Endodermal cell (in vitro differentiated cells): ENCODE measurements at regions not wholly inside any gene's neighbourhood (a gene's known extent, or its start where the extent isn't known, plus 50 kb on each side); places are given as distances from the start of the nearest gene placed in this dataset.
"Not testable (repeated sequence)": the region's sequence is repeated elsewhere in the genome, so short reads cannot be mapped to it uniquely, and the experiment has no call there.

ENCODE experiments used
- DNase-seq: peaks from one replicate; pipeline ENCODE4 v3.0.0-alpha.2; 2017
- H3K27ac ChIP-seq: 2 replicates; pipeline ENCODE4 v1.5.1; 2013; ENCODE audit warnings: mild to moderate bottlenecking, low read depth, low read length, moderate library complexity
- H3K27me3 ChIP-seq: 2 replicates; pipeline ENCODE4 v1.6.1; 2013; ENCODE audit warnings: mild to moderate bottlenecking, low read length, moderate library complexity; ENCODE audit not compliant: insufficient read depth, control insufficient read depth, poor library complexity, severe bottlenecking
- H3K36me3 ChIP-seq: 2 replicates; pipeline ENCODE4 v1.7.0; 2013; ENCODE audit warnings: mild to moderate bottlenecking, low read length, moderate library complexity; ENCODE audit not compliant: control insufficient read depth, insufficient read depth
- H3K4me1 ChIP-seq: one replicate; pipeline ENCODE4 v1.7.0; 2013; ENCODE audit warnings: low read length; ENCODE audit not compliant: control insufficient read depth, insufficient read depth
- H3K4me3 ChIP-seq: 2 replicates; pipeline ENCODE4 v1.5.1; 2013; ENCODE audit warnings: mild to moderate bottlenecking, low read length, moderate library complexity
- H3K9ac ChIP-seq: 2 replicates; pipeline ENCODE4 v1.6.1; 2013; ENCODE audit warnings: mild to moderate bottlenecking, low read length, moderate library complexity; ENCODE audit not compliant: poor library complexity, severe bottlenecking; ENCODE audit errors: extremely low read depth
- H3K9me3 ChIP-seq: 2 replicates; pipeline ENCODE4 v1.6.1; 2013; ENCODE audit warnings: mild to moderate bottlenecking, low read length, moderate library complexity; ENCODE audit not compliant: control insufficient read depth
- H3K27ac Mint-ChIP-seq: 2 replicates; pipeline ENCODE4 v1.8.0; 2020; ENCODE audit warnings: mixed read lengths
- H3K27me3 Mint-ChIP-seq: 2 replicates; pipeline ENCODE4 v1.8.0; 2021; ENCODE audit warnings: mild to moderate bottlenecking, mixed read lengths; ENCODE audit not compliant: insufficient read depth
- H3K36me3 Mint-ChIP-seq: 2 replicates; pipeline ENCODE4 v1.8.0; 2020; ENCODE audit warnings: low read depth, mixed read lengths
- H3K4me1 Mint-ChIP-seq: 2 replicates; pipeline ENCODE4 v1.8.0; 2020; ENCODE audit warnings: mixed read lengths
- H3K4me3 Mint-ChIP-seq: 2 replicates; pipeline ENCODE4 v1.8.0; 2020; ENCODE audit warnings: mild to moderate bottlenecking, moderate library complexity, mixed read lengths
- H3K9me3 Mint-ChIP-seq: 2 replicates; pipeline ENCODE4 v1.8.0; 2020; ENCODE audit warnings: mild to moderate bottlenecking, mixed read lengths
- CTCF ChIP-seq: fragments of 200-600 bp; sonication (generic); conservative IDR thresholded peaks from 2 replicates; pipeline ENCODE4 v1.5.0; 2021; ENCODE audit warnings: antibody characterized with exemption, mild to moderate bottlenecking
- WGBS, 2 experiments: methylation state at CpG; one replicate each; pipeline versions ENCODE4 v1.1.5 to v1.1.7; 2013; ENCODE audit warnings: missing lambda C conversion rate in 2 of 2, mixed read lengths in 1 of 2; ENCODE audit not compliant: insufficient coverage in 1 of 2, insufficient read length in 1 of 2; 5-methylcytosine and 5-hydroxymethylcytosine counted together

- not testable (repeated sequence) for H3K36me3 ChIP-seq, H3K27me3 ChIP-seq, H3K36me3 Mint-ChIP-seq, H3K27ac ChIP-seq, H3K4me3 Mint-ChIP-seq, H3K9ac ChIP-seq, H3K27me3 Mint-ChIP-seq, H3K9me3 ChIP-seq, H3K4me1 Mint-ChIP-seq, H3K4me3 ChIP-seq, H3K27ac Mint-ChIP-seq, DNase-seq, H3K9me3 Mint-ChIP-seq, H3K4me1 ChIP-seq
- WGBS, 2 experiments, result 95 to 100% methylated on average over 1 to 3 of the region's 5 CpGs
These were observed 98.8 kb downstream of the TRIM69 start for GRCh38 chr15:44835082-44835481.

GRCh38 chr15:44836094-44836493 is 99.8 kb downstream of the TRIM69 start:
- Histone ChIP-seq H3K4me3 (no peak overlapping the region), H3K27ac (no peak overlapping the region), H3K9me3 (no peaks in the 10 kb centered on the region), H3K36me3 (no peaks in the 10 kb centered on the region), H3K27me3 (no peaks in the 10 kb centered on the region), H3K4me1 (no peaks in the 10 kb centered on the region), H3K9ac (no peak overlapping the region)
- DNase-seq, result no peak
- Mint-ChIP-seq H3K9me3 (no peaks in the 10 kb centered on the region), H3K27ac (no peak overlapping the region), H3K36me3 (no peaks in the 10 kb centered on the region), H3K4me3 (no peak overlapping the region), H3K4me1 (no peaks in the 10 kb centered on the region), H3K27me3 (no peaks in the 10 kb centered on the region)
- TF ChIP-seq CTCF, result no peak
- 82 to 93% methylated on average over 2 to 4 of the region's 4 CpGs for WGBS, 2 experiments

- H3K27me3 ChIP-seq, H3K9me3 Mint-ChIP-seq, H3K9me3 ChIP-seq, H3K27ac Mint-ChIP-seq, DNase-seq, H3K36me3 Mint-ChIP-seq, H3K27me3 Mint-ChIP-seq, H3K9ac ChIP-seq, H3K4me1 ChIP-seq, H3K27ac ChIP-seq, H3K36me3 ChIP-seq, H3K4me3 Mint-ChIP-seq, H3K4me3 ChIP-seq, H3K4me1 Mint-ChIP-seq: not testable (repeated sequence)
- WGBS, 2 experiments, result 96% methylated on average over 3 of the region's 3 CpGs; no CpG with 5 or more reads in 1 of the 2 experiments
These were observed 102.6 kb downstream of the TRIM69 start for GRCh38 chr15:44838929-44839328.

GRCh38 chr15:44841762-44842161 is 105.4 kb downstream of the TRIM69 start:
- not testable (repeated sequence) for H3K27me3 ChIP-seq, H3K27ac ChIP-seq, H3K4me3 Mint-ChIP-seq, H3K27me3 Mint-ChIP-seq, DNase-seq, H3K36me3 ChIP-seq, H3K4me1 Mint-ChIP-seq, H3K4me3 ChIP-seq, H3K9me3 Mint-ChIP-seq, H3K4me1 ChIP-seq, H3K9ac ChIP-seq, H3K9me3 ChIP-seq, H3K27ac Mint-ChIP-seq, H3K36me3 Mint-ChIP-seq
- WGBS, 2 experiments, result 88 to 96% methylated on average over 4 of the region's 4 CpGs

GRCh38 chr15:44842883-44843282 is 106.6 kb downstream of the TRIM69 start:
- DNase-seq, result not testable (repeated sequence)

GRCh38 chr15:44844936-44845335 is 108.6 kb downstream of the TRIM69 start:
- H3K9me3 ChIP-seq, H3K4me1 Mint-ChIP-seq, H3K36me3 Mint-ChIP-seq, H3K27me3 Mint-ChIP-seq, H3K4me3 Mint-ChIP-seq, H3K4me3 ChIP-seq, H3K4me1 ChIP-seq, H3K9ac ChIP-seq, H3K27ac ChIP-seq, DNase-seq, H3K9me3 Mint-ChIP-seq, H3K27ac Mint-ChIP-seq, H3K36me3 ChIP-seq, H3K27me3 ChIP-seq: not testable (repeated sequence)
- 93% methylated on average over 2 of the region's 2 CpGs; no CpG with 5 or more reads in 1 of the 2 experiments for WGBS, 2 experiments

More at GRCh38 chr15:44842883-44843282, 106.6 kb downstream of the TRIM69 start:
- H3K9me3 Mint-ChIP-seq, H3K27ac ChIP-seq, H3K36me3 Mint-ChIP-seq, H3K36me3 ChIP-seq, H3K4me1 ChIP-seq, H3K9ac ChIP-seq, H3K4me3 ChIP-seq, H3K9me3 ChIP-seq, H3K4me1 Mint-ChIP-seq, H3K27me3 ChIP-seq, H3K27ac Mint-ChIP-seq, H3K4me3 Mint-ChIP-seq, H3K27me3 Mint-ChIP-seq: not testable (repeated sequence)
- WGBS, 2 experiments, result 84 to 100% methylated on average over 3 to 6 of the region's 6 CpGs

- no CpG with 5 or more reads among the region's 1 CpG for WGBS, 2 experiments
- DNase-seq, H3K27me3 ChIP-seq, H3K4me3 ChIP-seq, H3K9ac ChIP-seq, H3K27ac Mint-ChIP-seq, H3K9me3 ChIP-seq, H3K4me3 Mint-ChIP-seq, H3K36me3 ChIP-seq, H3K27me3 Mint-ChIP-seq, H3K36me3 Mint-ChIP-seq, H3K4me1 ChIP-seq, H3K4me1 Mint-ChIP-seq, H3K27ac ChIP-seq, H3K9me3 Mint-ChIP-seq: not testable (repeated sequence)
These were observed 109.8 kb downstream of the TRIM69 start for GRCh38 chr15:44846156-44846555.
